A673 (cell line): ENCODE measurements at regions not wholly inside any gene's neighbourhood (a gene's known extent, or its start where the extent isn't known, plus 50 kb on each side); places are given as distances from the start of the nearest gene placed in this dataset.

Experiments
- BruUV-seq: library from RNA; stranded (reverse); fragments of 400-500 nt; replicated peaks from 2 replicates; lab custom pipeline; 2021; lab: Mats Ljungman, UMichigan
- CTCF ChIA-PET: fragments of 300-600 bp; sonication (Branson Sonifier 250); formaldehyde crosslinking; loops from one replicate; lab custom pipeline; 2022; ENCODE audit warnings: antibody characterized with exemption; lab: Charles Lee
- POLR2A ChIA-PET: fragments of 300-600 bp; sonication (Branson Sonifier 250); formaldehyde crosslinking; loops from one replicate; lab custom pipeline; 2022; ENCODE audit warnings: antibody characterized with exemption; ENCODE audit not compliant: low non-redundant PET; lab: Charles Lee
- DNase-seq: peaks from one replicate; pipeline ENCODE4 v3.0.0-alpha.2; 2015; ENCODE audit warnings: low spot score
- H3K27ac ChIP-seq: fragments of 200-600 bp; sonication (generic); 2 replicates; pipeline ENCODE4 v1.5.1; 2016; ENCODE audit warnings: mixed run types, low read depth, mild to moderate bottlenecking, mixed read lengths, antibody characterized with exemption, low read length; ENCODE audit not compliant: poor library complexity, severe bottlenecking
- H3K27me3 ChIP-seq: fragments of 200-600 bp; sonication (generic); replicated peaks from 2 replicates; pipeline ENCODE4 v1.6.1; 2017; ENCODE audit warnings: mixed run types, low read depth, mild to moderate bottlenecking, mixed read lengths, antibody characterized with exemption, low read length; ENCODE audit not compliant: insufficient read depth, poor library complexity
- H3K36me3 ChIP-seq: fragments of 200-600 bp; sonication (generic); 2 replicates; pipeline ENCODE4 v1.6.1; 2016; ENCODE audit warnings: mixed run types, mild to moderate bottlenecking, mixed read lengths, antibody characterized with exemption, low read length; ENCODE audit not compliant: insufficient read depth, poor library complexity, severe bottlenecking
- H3K4me1 ChIP-seq: fragments of 200-600 bp; sonication (generic); 2 replicates; pipeline ENCODE4 v1.6.1; 2017; ENCODE audit warnings: mixed run types, mild to moderate bottlenecking, mixed read lengths, antibody characterized with exemption, low read length; ENCODE audit not compliant: insufficient read depth, poor library complexity, severe bottlenecking
- H3K4me3 ChIP-seq: fragments of 200-600 bp; sonication (generic); 2 replicates; pipeline ENCODE4 v1.5.1; 2016; ENCODE audit warnings: low read depth, mixed run types, mild to moderate bottlenecking, mixed read lengths, low read length; ENCODE audit not compliant: poor library complexity, severe bottlenecking
- H3K9me3 ChIP-seq: fragments of 200-600 bp; sonication (generic); 2 replicates; pipeline ENCODE4 v1.6.1; 2016; ENCODE audit warnings: mixed run types, low read depth, mild to moderate bottlenecking, mixed read lengths, antibody characterized with exemption, low read length; ENCODE audit not compliant: poor library complexity, severe bottlenecking
- CTCF ChIP-seq: fragments of 300-800, 200-600 bp; sonication (generic); conservative IDR thresholded peaks from 2 replicates; pipeline ENCODE4 v1.5.1; 2017; ENCODE audit warnings: low read depth, mild to moderate bottlenecking, antibody characterized with exemption, low read length, moderate library complexity, mixed read lengths
- EZH2 ChIP-seq: fragments of 200-600 bp; sonication (generic); IDR thresholded peaks from 2 replicates; pipeline ENCODE4 v1.6.1; 2017; ENCODE audit warnings: borderline replicate concordance, low read depth, mild to moderate bottlenecking, mixed read lengths, antibody characterized with exemption, low read length; ENCODE audit not compliant: poor library complexity, severe bottlenecking
- intact Hi-C: fragments of 100-400 bp; cut with micrococcal nuclease; formaldehyde crosslinking; loops from one replicate; pipeline ENCODE4 v1.10.0; 2022; ENCODE audit not compliant: unreplicated experiment

GRCh38 chr3:56969851-56970250 is 90.6 kb upstream of the SPATA12 start:
- Histone ChIP-seq H3K4me1 (no peaks in the 10 kb centered on the region), H3K27ac (no peak overlapping the region), H3K9me3 (no peaks in the 10 kb centered on the region), H3K4me3 (no peak overlapping the region), H3K36me3 (no peaks in the 10 kb centered on the region), H3K27me3 (no peaks in the 10 kb centered on the region)
- no peak for DNase-seq
- ChIA-PET CTCF (no interaction called here), POLR2A (no interaction called here)
- TF ChIP-seq EZH2 (no peak), CTCF (no peak)
- intact Hi-C loops = no loop called here
- BruUV-seq = no TSS peak

- no peaks in the 10 kb centered on the region for H3K4me1 ChIP-seq
- POLR2A ChIA-PET = no interaction called here
- no peak for TF ChIP-seq CTCF
- TF ChIP-seq EZH2 = no peak
Measured at GRCh38 chr3:56966509-56966908, 94.0 kb upstream of the SPATA12 start.

GRCh38 chr3:56966104-56966503 is 94.4 kb upstream of the SPATA12 start:
- no peaks in the 10 kb centered on the region for H3K27me3 ChIP-seq
- BruUV-seq = no TSS peak
- H3K9me3 ChIP-seq = no peaks in the 10 kb centered on the region
- H3K4me1 ChIP-seq = no peaks in the 10 kb centered on the region
- CTCF ChIA-PET = no interaction called here
- no peak overlapping the region for H3K4me3 ChIP-seq
- no peak overlapping the region for H3K27ac ChIP-seq
- POLR2A ChIA-PET = no interaction called here
- DNase-seq = no peak
- no peak for TF ChIP-seq CTCF
- TF ChIP-seq EZH2 = no peak
- intact Hi-C loops = no loop called here
- no peaks in the 10 kb centered on the region for H3K36me3 ChIP-seq

More at GRCh38 chr3:56966509-56966908, 94.0 kb upstream of the SPATA12 start:
- H3K4me3 ChIP-seq = no peak overlapping the region
- no peaks in the 10 kb centered on the region for H3K27me3 ChIP-seq
- H3K36me3 ChIP-seq = no peaks in the 10 kb centered on the region
- no peak overlapping the region for H3K27ac ChIP-seq
- no TSS peak for BruUV-seq
- intact Hi-C loops = no loop called here
- DNase-seq = no peak
- no peaks in the 10 kb centered on the region for H3K9me3 ChIP-seq
- CTCF ChIA-PET = no interaction called here
